A673 (cell line): ENCODE measurements at regions not wholly inside any gene's neighbourhood (a gene's known extent, or its start where the extent isn't known, plus 50 kb on each side); places are given as distances from the start of the nearest gene placed in this dataset.

ENCODE experiments used
- BruUV-seq: library from RNA; stranded (reverse); fragments of 400-500 nt; replicated peaks from 2 replicates; lab custom pipeline; 2021; lab: Mats Ljungman, UMichigan
- CTCF ChIA-PET: fragments of 300-600 bp; sonication (Branson Sonifier 250); formaldehyde crosslinking; loops from one replicate; lab custom pipeline; 2022; ENCODE audit warnings: antibody characterized with exemption; lab: Charles Lee
- POLR2A ChIA-PET: fragments of 300-600 bp; sonication (Branson Sonifier 250); formaldehyde crosslinking; loops from one replicate; lab custom pipeline; 2022; ENCODE audit warnings: antibody characterized with exemption; ENCODE audit not compliant: low non-redundant PET; lab: Charles Lee
- DNase-seq: peaks from one replicate; pipeline ENCODE4 v3.0.0-alpha.2; 2015; ENCODE audit warnings: low spot score
- H3K27ac ChIP-seq: fragments of 200-600 bp; sonication (generic); 2 replicates; pipeline ENCODE4 v1.5.1; 2016; ENCODE audit warnings: mixed run types, low read depth, mild to moderate bottlenecking, mixed read lengths, antibody characterized with exemption, low read length; ENCODE audit not compliant: poor library complexity, severe bottlenecking
- H3K27me3 ChIP-seq: fragments of 200-600 bp; sonication (generic); replicated peaks from 2 replicates; pipeline ENCODE4 v1.6.1; 2017; ENCODE audit warnings: mixed run types, low read depth, mild to moderate bottlenecking, mixed read lengths, antibody characterized with exemption, low read length; ENCODE audit not compliant: insufficient read depth, poor library complexity
- H3K36me3 ChIP-seq: fragments of 200-600 bp; sonication (generic); 2 replicates; pipeline ENCODE4 v1.6.1; 2016; ENCODE audit warnings: mixed run types, mild to moderate bottlenecking, mixed read lengths, antibody characterized with exemption, low read length; ENCODE audit not compliant: insufficient read depth, poor library complexity, severe bottlenecking
- H3K4me1 ChIP-seq: fragments of 200-600 bp; sonication (generic); 2 replicates; pipeline ENCODE4 v1.6.1; 2017; ENCODE audit warnings: mixed run types, mild to moderate bottlenecking, mixed read lengths, antibody characterized with exemption, low read length; ENCODE audit not compliant: insufficient read depth, poor library complexity, severe bottlenecking
- H3K4me3 ChIP-seq: fragments of 200-600 bp; sonication (generic); 2 replicates; pipeline ENCODE4 v1.5.1; 2016; ENCODE audit warnings: low read depth, mixed run types, mild to moderate bottlenecking, mixed read lengths, low read length; ENCODE audit not compliant: poor library complexity, severe bottlenecking
- H3K9me3 ChIP-seq: fragments of 200-600 bp; sonication (generic); 2 replicates; pipeline ENCODE4 v1.6.1; 2016; ENCODE audit warnings: mixed run types, low read depth, mild to moderate bottlenecking, mixed read lengths, antibody characterized with exemption, low read length; ENCODE audit not compliant: poor library complexity, severe bottlenecking
- EZH2 ChIP-seq: fragments of 200-600 bp; sonication (generic); IDR thresholded peaks from 2 replicates; pipeline ENCODE4 v1.6.1; 2017; ENCODE audit warnings: borderline replicate concordance, low read depth, mild to moderate bottlenecking, mixed read lengths, antibody characterized with exemption, low read length; ENCODE audit not compliant: poor library complexity, severe bottlenecking
- intact Hi-C: fragments of 100-400 bp; cut with micrococcal nuclease; formaldehyde crosslinking; loops from one replicate; pipeline ENCODE4 v1.10.0; 2022; ENCODE audit not compliant: unreplicated experiment
- TF ChIP-seq, protein P1 (sequence below): fragments of 300-800, 200-600 bp; sonication (generic); conservative IDR thresholded peaks from 2 replicates; pipeline ENCODE4 v1.5.1; 2017; ENCODE audit warnings: low read depth, mild to moderate bottlenecking, antibody characterized with exemption, low read length, moderate library complexity, mixed read lengths

DNA sequence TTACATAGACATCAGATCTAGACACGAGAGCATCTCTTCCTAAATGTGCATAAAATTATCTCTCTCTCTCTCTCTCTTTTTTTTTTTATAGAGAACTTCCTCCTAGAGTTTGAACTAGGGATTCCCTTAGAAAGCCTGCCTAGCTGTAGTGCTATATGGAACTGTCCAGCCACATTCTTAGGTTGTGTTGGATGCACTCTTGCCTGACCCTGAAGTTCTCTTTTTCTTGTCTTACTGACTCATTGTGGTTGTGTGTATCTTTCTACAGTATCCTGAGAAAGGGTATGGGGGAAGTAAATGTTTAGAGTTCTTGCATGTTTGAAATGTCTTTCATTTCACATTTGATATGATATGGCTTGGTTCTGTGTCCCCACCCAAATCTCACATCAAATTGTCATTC lies 368.2 kb downstream of the CDH2 start:
- DNase-seq: no peak
- TF ChIP-seq EZH2: no peak
- TF ChIP-seq, protein P1, sequence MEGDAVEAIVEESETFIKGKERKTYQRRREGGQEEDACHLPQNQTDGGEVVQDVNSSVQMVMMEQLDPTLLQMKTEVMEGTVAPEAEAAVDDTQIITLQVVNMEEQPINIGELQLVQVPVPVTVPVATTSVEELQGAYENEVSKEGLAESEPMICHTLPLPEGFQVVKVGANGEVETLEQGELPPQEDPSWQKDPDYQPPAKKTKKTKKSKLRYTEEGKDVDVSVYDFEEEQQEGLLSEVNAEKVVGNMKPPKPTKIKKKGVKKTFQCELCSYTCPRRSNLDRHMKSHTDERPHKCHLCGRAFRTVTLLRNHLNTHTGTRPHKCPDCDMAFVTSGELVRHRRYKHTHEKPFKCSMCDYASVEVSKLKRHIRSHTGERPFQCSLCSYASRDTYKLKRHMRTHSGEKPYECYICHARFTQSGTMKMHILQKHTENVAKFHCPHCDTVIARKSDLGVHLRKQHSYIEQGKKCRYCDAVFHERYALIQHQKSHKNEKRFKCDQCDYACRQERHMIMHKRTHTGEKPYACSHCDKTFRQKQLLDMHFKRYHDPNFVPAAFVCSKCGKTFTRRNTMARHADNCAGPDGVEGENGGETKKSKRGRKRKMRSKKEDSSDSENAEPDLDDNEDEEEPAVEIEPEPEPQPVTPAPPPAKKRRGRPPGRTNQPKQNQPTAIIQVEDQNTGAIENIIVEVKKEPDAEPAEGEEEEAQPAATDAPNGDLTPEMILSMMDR: no peak
- H3K4me3 ChIP-seq: no peak overlapping the region
- H3K9me3 ChIP-seq: no peaks in the 10 kb centered on the region
- H3K36me3 ChIP-seq: no peaks in the 10 kb centered on the region
- ChIA-PET CTCF (no interaction called here), POLR2A (no interaction called here)
- H3K27me3 ChIP-seq: peaks cover 12% of the 10 kb centered on the region
- no peak overlapping the region for H3K27ac ChIP-seq
- no peaks in the 10 kb centered on the region for H3K4me1 ChIP-seq
- intact Hi-C loops: no loop called here
- no TSS peak for BruUV-seq

DNA sequence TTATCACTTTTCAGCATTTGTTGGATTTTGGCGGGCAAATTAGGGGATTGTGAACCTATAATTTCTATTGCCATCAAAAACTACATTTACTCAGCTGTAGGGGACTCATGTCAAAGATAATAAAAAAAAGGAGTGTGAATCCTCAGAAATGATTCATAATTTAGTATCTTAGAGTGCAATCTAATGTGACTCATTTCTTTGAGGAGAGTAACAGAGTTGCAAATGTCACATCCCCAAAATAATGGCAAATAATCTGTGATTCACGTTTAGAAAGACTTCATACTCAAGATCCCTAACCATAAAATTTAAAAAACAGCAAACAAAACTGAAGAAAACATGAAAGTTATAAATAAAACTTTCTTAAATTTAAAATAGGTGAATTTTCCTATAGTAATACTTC lies 373.0 kb downstream of the CDH2 start:
- Histone ChIP-seq H3K27me3 (peaks cover 27% of the 10 kb centered on the region), H3K36me3 (no peaks in the 10 kb centered on the region), H3K4me1 (no peaks in the 10 kb centered on the region), H3K9me3 (no peaks in the 10 kb centered on the region), H3K27ac (no peak overlapping the region), H3K4me3 (no peak overlapping the region)
- CTCF ChIA-PET: no interaction called here
- POLR2A ChIA-PET: no interaction called here
- intact Hi-C loops: no loop called here
- BruUV-seq: no TSS peak
- TF ChIP-seq, protein P1: no peak
- no peak for TF ChIP-seq EZH2
- no peak for DNase-seq

DNA sequence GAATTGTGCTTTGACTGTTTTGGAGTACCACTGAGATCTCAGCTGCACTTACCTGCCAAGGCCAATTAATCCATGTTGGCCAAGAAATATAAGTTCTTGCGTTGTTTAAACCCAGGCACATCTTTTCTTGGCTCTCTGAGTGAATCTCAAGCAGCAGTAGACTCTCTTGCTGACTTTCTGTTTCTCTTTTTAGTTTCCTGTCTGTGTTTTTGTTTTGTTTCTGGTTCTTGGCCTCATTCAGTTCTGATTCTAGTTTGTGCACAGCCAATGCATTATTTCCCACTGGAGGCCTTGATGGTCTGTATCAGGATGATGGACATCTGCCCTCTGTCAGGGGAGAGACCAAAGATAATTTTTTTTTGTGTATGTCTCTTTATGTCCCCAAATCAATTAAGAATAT lies 379.4 kb downstream of the CDH2 start:
- Histone ChIP-seq H3K27ac (no peak overlapping the region), H3K27me3 (peaks cover 43% of the 10 kb centered on the region), H3K4me1 (no peaks in the 10 kb centered on the region), H3K9me3 (no peaks in the 10 kb centered on the region), H3K4me3 (no peak overlapping the region), H3K36me3 (no peaks in the 10 kb centered on the region)
- ChIA-PET CTCF (no interaction called here), POLR2A (no interaction called here)
- no TSS peak for BruUV-seq
- TF ChIP-seq, protein P1: no peak
- TF ChIP-seq EZH2: no peak
- intact Hi-C loops: no loop called here
- DNase-seq: no peak
